M059J (cell line): ENCODE measurements at regions not wholly inside any gene's neighbourhood (a gene's known extent, or its start where the extent isn't known, plus 50 kb on each side); places are given as distances from the start of the nearest gene placed in this dataset.
"Not testable (repeated sequence)": the region's sequence is repeated elsewhere in the genome, so short reads cannot be mapped to it uniquely, and the experiment has no call there.

ENCODE experiments used
- DNase-seq: peaks from one replicate; pipeline ENCODE4 v3.0.0-alpha.2; 2012; ENCODE audit warnings: low read depth

DNA sequence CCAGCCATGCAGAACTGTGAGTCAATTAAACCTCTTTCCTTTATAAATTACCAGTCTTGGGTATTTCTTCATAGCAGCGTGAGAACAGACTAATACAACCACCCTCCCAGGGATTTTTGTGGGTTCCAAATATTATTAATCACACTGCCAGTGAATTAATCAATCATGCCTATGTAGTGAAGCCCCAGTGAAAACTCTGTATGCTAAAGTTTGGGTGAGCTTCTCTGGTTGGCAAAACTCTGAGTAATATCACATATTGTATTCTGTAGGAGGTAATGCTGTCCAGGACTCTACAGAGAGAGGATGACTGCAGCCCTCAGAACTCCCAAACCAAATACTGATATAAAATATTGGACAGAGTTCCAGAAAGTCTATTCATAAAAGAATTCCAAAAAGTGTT, 216.9 kb downstream of the RPAP3 start:
- DNase-seq, result no peak

DNA sequence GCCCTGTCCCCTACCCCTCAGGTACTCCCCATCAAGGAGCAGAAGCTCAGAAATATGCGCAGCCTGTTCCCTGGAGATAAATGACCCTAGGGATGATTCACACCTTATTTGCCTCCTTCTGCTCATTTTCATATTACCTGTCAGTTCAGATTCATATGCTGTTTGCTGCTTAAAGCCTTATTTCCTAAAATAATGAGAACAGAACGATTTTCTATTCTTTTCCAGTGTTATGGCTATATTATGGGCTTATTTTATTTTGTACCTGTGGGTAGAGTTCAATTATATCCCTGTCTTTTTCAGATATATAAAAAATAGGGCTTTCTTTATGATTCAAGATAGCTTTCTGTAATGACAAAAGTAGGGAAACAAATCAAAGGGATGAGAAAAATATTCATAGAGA, 224.8 kb downstream of the RPAP3 start:
- DNase-seq, result no peak

DNA sequence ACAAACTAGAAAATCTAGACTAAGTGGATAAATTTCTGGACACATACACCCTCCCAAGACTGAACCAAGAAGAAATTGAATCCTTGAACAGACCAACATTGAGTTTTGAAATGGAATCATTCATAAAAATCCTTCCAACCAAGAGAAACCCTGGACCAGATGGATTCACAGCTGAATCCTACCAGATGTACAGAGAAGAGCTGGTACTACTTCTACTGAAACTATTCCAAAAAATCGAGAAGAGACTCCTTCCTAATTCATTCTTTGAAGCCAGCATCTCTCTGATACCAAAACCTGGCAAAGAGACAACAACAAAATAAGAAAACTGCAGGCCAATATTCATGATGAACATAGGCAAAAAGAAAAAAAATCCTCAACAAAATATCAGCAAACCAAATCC, 227.4 kb downstream of the RPAP3 start:
- DNase-seq, result no peak

DNA sequence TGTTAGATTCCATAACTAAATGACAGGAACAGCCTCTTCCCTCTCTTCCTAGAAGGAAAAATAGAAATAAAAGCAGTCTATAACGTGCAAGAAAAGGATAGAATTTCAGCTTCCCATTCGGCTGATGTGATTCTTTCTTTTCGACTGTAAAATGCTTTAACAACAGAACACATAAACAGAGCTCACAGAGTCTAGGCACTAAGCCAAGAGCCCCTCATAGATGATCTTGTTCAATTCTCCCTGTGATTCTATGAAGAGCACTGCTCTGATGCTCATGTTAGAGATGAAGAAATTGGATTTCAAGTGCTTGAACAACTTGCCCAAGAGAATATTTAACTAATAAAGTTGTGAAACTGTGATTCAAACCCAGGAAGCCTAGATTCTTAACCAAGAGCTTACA, 232.7 kb downstream of the RPAP3 start:
- no peak for DNase-seq

DNA sequence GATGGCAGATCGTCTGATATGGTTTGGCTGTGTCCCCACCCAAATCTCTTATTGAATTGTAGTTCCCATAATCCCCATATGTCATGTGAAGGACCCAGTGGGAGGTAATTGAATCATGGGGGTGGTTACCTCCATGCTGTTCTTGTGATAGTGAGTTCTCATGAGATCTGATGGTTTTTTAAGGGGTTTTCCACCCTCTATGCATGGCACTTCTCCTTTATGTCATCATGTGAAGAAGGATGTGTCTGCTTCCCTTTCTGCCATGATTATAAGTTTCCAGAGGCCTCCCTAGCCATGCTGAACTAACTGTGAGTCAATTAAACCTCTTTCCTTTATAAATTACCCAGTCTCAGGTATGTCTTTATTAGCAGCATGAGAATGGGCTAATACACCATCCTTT, 235.5 kb downstream of the RPAP3 start:
- DNase-seq, result not testable (repeated sequence)

DNA sequence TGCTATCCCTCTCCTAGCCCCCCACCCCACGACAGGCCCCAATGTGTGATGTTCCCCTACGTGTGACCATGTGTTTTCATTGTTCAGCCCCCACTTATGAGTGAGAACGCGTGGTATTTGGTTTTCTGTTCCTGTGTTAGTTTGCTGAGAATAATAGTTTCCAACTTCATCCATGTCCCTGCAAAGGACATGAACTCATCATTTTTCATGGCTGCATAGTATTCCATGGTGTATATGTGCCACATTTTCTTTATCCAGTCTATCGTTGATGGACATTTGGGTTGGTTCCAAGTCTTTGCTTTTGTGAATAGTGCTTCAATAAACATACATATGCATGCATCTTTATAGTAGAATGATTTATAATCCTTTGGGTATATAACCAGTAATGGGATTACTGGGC, 241.9 kb downstream of the RPAP3 start:
- DNase-seq, result not testable (repeated sequence)

DNA sequence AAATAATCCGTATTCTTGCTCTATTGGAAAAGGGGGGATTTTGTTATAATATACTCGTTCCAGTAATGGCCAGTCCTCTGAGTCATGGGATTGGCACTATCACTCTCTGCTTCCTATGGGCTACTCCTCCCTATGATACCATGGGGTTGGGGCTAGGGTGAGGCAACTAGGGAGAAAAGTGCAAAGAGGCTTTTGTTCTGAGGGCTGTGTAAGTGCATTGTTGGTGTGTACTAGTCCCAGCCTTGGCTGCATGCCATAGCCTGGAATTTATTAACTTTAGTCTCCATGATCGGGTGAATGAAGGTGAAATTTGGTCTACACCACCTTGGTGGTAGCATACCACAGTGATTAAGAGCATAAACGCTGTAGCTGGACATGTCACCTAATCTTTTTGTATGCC, 247.6 kb downstream of the RPAP3 start:
- DNase-seq, result peak; percentile 12

DNA sequence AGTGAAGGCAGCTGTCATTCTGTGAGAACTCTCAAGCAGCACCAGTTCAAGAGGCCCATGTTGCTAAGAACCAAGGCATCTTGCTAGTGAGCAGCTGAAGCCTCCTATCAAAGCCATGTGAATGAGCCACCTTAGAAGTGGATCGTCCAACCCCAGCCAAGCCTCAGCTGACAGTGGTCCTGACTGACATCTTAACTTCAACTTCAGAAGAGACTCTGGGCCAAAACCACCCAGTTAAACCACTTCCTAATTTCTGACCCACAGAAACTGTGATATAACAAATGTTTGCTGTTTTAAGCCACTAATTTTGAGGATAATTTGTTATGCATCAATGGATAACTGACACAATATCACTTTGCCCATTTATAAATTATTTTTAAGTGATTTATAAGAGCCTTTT, 256.0 kb downstream of the RPAP3 start:
- DNase-seq, result no peak

DNA sequence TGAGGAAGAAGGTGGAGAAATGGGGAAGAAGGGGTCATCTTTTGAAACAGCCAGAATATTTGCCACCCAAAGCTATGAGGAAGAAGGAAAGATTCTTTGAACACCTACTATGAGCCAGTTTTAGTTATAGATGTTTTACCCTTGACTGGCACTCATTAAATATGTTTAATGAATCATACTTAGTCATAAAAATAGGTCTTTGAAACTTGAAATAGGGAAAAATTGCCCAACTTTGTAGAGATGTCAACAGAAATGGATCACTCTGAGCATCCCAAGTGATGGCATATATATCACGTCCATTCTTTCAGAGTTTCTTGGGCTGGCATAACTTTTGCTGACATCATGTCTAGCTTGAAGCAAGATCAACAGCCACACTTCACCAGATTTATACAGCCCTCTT, 263.5 kb downstream of the RPAP3 start:
- DNase-seq, result no peak

DNA sequence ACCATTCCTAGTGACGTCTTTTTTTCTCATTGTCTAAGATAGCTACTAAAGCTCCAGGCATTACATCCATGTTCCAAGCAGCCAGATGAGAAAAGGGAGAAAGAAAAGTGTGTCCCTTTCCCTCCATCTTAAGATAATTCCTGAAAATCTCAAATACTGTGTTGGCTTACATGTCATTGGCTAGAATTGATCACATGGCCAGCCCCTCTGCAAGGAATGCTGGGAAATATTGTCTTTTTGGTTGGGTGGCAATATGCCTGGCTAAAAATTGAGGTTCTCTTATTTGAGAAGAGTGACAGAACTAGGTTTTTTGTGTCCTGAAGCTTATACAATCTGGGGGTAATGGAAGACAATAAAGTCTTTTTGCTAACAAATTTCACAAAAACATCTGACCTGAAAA, 264.3 kb downstream of the RPAP3 start:
- no peak for DNase-seq

DNA sequence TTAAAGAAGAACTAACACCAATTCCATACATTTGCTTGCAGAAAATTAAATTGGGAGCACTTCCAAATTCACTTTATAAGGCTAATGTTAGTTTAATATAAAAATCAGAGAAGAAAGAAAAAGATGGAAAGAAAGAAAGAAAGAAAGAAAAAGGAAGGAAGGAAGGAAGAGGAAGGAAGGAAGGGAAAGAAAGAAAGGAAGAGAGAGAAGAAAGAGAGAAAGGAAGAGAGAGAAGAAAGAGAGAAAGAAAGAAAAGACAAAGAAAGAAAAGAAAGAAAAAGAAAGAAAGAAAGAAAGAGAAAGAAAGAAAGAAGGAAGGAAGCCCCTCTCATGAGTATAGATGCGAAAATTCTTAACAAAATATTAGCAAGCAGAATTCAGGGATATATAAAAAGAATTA, 267.7 kb downstream of the RPAP3 start:
- DNase-seq, result no peak

DNA sequence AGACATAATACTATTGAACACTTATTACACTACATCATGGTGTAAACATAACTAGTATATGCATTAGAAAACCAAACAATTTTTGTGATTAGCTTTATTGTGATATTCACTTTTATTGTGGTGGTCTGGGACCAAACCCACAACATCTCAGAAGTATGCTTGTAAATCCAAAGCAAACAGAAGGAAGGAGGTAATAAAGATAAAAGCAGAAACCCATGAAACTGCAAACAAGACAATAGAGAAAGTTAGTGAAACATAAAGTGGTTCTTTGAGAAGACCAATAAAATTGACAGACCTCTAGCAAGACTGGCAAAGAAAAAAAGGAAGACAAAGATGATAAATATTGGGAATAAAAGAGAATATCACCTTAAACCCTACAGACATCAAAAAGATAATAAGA, 268.3 kb downstream of the RPAP3 start:
- DNase-seq, result no peak

DNA sequence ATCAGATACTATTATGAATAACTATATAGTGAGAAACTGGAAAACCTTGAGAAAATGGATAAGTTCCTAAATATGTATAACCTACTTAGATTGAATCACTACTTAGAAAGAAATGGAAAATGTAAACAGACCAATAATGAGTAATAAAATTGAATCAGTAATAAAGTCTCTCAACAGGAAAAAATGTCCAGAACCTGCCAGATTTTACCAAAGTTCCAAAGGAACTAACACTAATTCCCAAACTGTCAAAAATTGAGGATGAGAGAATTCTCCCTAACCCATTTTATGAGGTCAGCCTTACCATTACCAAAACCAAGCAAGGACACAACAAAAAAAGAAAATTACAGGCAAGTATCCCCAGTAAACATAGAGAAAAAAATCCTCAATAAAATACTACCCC, 272.0 kb downstream of the RPAP3 start:
- DNase-seq, result peak; percentile 18

DNA sequence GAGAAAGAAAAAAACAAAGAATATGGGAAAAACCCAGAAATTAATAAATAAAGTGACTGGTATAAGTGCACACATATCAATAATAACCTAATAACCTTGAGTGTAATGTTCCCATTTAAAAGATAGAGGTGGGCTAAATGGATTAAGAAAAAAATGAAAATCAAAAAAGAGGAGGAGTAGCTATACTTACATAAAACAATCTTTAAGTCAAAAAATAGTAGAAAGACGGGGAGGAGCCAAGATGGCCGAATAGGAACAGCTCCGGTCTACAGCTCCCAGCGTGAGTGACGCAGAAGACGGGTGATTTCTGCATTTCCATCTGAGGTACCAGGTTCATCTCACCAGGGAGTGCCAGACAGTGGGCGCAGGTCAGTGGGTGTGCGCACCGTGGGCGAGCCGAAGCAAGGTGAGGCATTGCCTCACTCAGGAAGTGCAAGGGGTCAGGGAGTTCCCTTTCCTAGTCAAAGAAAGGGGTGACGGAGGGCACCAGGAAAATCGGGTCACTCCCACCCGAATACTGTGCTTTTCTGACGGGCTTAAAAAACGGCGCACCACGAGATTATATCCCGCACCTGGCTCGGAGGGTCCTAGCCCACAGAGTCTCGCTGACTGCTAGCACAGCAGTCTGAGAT, 279.0 kb downstream of the RPAP3 start:
- not testable (repeated sequence) for DNase-seq

DNA sequence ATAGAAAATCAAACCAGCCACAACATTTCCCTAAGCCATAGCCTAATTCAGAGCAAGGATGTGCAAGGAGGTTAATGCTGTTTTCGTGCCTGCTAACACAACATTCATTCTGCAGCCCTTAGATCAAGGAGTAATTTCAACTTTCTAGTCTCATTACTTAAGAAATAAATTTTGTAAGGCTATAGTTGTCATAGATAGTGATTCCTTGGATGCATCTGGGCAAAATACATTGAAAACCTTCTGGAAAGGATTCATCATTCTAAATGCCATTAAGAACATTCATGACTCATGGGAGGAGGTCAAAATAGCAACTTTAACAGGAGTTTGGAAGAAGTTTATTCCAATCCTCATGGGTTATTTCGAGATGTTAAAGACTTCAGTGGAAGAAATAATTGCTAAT, 283.2 kb downstream of the RPAP3 start:
- DNase-seq, result no peak

DNA sequence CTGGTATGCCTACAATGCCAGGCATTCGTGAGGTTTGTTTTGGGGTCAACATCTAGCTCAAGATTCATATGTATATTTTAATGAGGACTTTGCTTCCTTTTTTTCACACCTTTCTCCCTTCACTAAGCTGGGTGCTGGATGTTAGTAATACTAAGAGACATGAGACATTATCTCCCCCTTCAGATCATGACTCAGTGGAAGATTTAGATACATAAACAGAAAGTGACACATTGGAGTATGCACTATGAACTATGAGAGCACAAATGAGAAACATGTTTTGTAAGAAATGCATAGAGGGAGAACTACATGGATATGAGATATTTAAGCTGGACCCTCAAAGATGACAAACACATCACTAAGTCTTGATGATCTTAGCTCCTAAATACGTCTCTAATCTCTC, 286.3 kb downstream of the RPAP3 start:
- no peak for DNase-seq

DNA sequence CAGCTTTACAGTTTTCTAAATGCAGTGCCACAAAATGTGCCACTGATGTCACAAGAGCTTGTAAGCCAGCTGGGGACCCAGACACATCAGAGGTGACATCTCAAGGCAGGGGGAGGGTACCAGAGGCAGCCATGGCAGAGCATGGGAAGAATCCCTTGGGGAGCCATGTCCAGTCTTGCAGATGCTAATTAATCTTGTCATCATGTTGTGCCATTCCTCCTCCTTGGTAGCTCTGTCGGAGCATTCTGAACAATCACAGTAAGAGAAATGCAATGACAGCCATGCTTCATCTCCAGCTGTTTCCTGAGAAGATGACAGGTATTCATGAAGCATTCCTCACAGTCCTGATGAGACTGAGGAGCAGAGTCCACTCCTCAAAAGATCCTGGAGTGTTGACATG, 287.9 kb downstream of the RPAP3 start:
- no peak for DNase-seq

DNA sequence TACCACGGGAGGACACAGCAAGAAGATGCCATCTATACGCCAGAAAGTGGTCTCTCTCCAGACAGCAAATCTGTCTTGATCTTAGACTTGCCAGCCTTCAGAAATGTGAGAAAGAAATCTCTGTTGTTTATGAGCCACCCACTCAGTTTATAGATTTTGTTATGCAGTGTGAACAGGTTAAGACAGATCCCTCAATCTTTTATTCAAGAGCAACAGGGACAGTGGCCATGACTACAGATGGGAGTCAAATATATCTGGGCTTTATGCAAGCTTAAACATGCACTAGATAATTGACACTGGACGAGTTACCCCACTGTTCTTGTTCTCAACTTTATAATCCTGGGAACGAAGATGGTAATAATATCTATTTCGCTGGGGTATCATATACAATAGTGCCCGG, 288.7 kb downstream of the RPAP3 start:
- DNase-seq, result no peak

DNA sequence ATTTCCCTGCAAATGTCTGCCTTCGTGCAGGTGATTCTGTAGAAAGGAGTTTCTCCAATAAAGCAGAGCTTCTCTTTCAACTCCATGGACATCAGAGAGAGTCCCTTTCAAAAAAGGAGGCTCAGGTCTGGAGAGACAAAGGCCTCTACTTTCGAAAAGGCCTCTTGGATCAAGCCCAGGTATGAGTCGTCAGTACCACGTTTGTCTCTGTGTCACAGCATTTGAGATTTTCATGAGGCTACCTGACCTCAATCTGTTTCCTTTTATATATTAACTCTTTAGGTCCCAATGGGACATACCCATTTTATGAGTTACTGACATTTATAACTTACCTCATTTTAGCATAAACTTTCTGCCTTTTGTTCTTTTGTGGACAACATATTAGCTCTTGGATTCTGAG, 290.8 kb downstream of the RPAP3 start:
- DNase-seq, result peak; percentile 29

DNA sequence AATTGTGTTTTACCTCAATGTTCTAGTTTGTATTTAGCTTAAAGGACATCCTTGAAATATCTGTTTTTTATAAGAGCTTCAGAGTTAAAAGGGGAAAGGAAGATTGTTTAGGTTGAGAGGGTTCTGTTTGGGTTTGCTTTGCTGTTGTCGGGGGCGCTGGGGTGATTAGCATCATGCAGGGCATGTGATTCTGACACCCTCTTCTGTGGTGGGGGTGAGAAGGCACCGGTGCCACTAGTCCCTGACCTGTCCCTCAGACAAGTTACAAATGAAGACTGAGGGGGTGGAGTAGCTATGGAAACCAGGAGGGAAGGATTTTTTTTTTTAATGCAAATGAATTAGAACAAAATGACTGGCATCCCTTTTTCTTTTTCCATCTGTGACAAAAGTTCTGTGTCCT, 291.3 kb downstream of the RPAP3 start:
- DNase-seq, result peak; percentile 24

DNA sequence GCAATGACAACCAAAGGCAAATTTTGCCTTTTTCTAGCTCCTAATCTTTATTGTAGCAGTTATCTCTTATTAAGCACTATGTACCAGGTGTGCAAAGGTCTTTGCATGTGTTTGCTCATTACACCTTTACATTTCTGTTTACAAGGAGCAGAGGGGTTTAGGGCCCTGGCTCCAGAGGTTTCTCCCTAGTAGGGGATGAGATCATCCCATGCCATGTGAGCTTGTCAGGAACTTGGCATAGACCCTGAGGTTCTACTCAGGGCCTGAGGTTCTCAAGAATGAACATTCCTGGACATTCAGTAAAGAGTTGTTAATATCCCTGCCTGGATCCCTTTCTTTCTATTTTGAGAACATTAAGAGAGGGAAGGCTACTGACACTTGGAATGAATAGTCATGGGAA, 292.0 kb downstream of the RPAP3 start:
- peak; percentile 58 for DNase-seq

DNA sequence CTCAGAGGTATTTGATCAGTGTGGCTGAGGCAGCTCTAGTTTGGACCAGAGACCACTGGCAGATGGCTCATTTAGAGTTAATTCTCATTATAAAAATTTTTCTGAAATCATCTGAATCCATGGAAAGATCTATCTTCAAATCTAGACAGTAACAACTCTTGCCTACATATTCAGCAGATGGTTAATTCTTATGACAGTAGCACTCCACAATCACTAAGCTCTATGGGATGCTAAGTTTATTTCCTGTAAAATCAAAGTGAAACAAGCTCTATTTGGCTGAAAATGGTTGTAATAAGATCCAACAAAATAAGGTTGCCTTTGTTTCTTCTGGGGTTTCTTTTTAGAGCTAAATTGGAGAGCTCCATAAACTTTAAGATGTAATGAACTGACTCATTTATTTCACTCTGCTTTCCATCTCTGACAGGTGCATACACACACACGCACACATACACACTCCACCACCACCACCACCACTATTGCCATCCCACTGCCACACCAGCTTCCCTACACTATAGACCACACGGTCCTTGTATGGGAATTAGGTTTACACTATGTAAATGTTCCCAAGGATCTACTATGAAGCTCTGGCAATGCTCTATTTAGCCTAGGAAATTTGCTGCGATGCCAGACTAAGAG, 293.1 kb downstream of the RPAP3 start:
- DNase-seq, result no peak

DNA sequence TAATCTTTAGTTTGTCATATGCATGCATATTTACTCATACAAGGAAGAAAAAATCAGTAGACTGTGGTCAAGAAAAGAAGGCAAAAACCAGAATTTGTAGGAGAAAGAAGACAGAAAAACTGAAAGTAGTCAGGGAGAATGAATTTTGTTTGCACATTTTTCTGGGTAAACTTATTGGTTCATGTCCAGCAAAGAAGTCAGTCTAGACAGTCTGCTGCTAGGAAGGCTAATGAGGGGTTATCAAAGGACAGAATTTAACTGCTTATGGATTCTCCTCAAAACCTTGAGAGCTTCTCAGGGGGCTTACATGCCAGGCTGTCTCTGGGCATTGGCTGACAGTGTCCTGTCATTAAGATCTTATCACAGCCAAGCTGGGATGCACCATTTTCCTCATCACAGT, 293.9 kb downstream of the RPAP3 start:
- no peak for DNase-seq

DNA sequence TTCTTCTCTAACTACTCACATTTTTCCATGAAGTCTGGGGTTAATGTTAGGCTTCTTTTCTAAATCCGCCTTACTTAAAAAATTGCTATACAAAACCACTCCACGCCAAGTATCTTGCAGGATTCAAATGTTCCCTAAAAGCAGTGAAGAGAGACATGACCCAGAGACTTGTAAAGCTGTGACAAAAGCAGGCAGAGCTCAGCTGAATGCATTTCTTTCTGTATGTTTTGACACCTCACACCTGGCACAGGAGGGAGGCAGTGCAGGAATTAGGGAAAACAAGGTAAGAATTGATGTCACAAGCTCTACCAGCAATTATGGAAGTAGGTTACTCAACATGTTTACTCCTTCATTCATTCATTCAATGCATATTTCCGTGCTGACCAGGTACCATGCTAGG, 295.0 kb downstream of the RPAP3 start:
- no peak for DNase-seq
